DMS153 (cell line): ENCODE measurements at regions not wholly inside any gene's neighbourhood (a gene's known extent, or its start where the extent isn't known, plus 50 kb on each side); places are given as distances from the start of the nearest gene placed in this dataset.

Experiments
- DNase-seq: peaks from one replicate; lab custom pipeline; 2025; lab: John Stamatoyannopoulos, UW

GRCh38 chr19:31223740-31224534, 125.3 kb downstream of the TSHZ3 start:
- DNase-seq: no peak

- no peak for DNase-seq
These were observed 128.7 kb downstream of the TSHZ3 start for GRCh38 chr19:31220540-31220939.

DNA sequence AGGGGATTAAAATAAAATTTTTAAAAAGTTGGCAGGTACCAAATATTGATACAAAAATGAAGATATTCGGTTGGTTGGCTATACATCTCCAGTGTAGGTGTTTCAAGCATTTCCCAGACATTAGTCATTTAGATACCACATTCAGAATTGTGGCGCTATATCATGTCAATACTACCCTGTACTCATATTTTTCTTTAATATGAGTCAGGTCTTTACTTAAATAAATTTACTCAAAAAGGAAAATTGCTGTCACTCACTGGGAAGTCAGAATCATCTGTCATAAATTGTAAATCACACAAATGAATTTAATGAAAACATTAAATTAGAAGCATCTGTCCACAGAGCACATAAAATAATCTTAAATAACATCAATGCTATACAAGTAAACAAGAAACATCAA, 134.2 kb downstream of the TSHZ3 start:
- no peak for DNase-seq

- DNase-seq: no peak
These were observed 135.2 kb downstream of the TSHZ3 start for GRCh38 chr19:31214086-31214485.

GRCh38 chr19:31211088-31211487, 138.1 kb downstream of the TSHZ3 start:
- no peak for DNase-seq

DNA sequence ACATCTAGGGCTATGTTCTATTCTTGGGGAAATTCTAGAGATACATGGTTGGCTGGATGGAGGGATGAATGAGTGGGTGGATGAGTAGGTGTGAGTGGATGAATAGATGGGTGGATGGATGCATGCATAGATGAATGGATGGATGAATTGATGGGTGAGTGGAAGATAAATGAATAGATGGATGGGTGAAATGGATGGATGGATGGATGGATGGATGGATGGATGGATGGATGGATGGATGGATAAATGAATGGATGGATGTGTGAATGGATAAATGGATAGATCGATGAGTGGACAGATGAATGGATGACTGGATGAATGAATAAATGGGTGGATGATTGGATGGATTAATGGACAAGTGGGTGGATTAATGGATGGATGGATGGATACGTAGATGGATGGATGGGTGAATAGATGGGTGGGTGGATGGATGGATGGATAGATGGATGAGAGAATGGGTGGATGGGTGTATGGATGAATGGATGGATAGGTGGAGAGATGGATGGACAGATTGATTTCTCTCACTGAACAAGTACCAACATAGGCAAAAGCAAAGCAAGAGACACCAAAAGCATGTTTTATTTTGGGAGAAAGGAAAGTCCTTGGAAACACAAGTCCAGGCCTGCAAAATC, 143.2 kb downstream of the TSHZ3 start:
- no peak for DNase-seq

DNA sequence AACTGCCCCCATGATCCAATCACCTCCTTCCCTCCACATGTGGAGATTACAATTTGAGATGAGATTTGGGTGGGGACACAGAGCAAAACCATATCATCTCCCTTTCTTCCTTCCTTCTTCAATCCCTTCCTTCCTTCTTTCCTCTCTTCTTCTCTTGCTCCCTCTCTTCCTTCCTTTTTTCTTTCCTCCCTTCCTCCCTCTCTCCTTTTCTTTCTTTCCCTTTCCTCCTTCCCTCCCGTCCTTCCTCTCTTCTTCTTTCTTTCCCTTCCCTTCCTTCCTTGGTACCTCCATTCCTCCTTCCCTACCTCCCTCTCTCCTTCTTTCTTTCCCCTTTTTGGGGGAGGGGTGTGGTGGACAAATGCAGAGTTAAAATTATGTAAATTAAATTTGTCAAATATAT, 145.1 kb downstream of the TSHZ3 start:
- no peak for DNase-seq

DNA sequence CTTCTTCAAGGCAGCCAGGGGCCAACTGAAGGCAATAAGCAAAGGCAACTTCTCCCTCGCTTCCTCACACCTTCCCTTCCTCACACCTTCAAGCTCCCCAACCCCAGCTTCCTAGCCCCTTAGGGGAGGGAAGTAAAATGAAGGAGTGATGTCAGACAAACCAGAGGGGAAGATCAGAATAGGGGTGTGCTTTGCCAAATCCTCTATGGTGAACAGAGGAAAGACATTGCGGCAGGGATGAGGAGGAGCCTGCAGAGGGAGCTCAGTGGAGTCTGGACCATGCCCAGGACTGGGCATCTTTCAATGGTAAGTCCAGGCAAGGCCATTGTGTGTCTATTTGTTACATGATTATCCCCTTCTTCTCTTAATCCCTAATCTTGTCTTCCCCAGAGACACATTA, 164.0 kb downstream of the TSHZ3 start:
- no peak for DNase-seq

DNA sequence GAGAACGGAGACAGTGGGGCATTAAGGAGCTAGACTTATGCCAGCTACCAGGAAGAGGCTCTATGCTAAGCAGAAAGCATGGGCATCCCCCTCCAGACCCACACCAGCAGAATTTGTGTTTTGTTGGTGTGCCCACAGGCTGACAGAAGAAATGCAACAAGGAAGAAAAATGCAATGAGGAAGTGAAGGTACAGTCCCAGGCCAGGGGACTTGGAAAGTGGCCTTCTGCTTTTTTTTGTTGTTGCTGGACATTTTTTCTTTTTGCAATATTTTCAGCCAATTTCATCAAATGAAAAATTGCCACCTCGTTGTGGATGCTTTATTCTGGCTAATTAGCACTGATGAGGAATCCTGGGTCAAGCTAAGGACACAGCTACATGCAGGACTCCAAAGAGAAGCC, 167.7 kb downstream of the TSHZ3 start:
- no peak for DNase-seq

- no peak for DNase-seq
These were observed 168.3 kb downstream of the TSHZ3 start for GRCh38 chr19:31180907-31181306.

DNA sequence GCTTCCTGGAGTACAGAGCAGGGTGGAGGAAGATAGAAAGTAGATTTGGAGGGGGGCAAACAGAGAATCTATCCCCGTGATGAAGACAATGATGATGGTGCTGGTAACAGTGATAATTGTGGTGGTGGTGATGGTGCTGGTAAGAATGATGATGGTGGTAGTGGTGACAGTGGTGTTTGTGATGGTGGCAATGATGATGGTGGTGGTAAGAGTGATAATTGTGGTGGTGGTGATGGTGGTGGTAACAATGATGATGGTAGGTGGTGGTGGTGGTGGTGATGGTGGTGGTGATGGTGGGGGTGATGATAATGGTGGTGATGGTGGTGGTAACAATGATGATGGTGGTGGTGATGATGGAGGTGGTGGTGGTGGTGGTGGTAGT, 169.8 kb downstream of the TSHZ3 start:
- DNase-seq: no peak

DNA sequence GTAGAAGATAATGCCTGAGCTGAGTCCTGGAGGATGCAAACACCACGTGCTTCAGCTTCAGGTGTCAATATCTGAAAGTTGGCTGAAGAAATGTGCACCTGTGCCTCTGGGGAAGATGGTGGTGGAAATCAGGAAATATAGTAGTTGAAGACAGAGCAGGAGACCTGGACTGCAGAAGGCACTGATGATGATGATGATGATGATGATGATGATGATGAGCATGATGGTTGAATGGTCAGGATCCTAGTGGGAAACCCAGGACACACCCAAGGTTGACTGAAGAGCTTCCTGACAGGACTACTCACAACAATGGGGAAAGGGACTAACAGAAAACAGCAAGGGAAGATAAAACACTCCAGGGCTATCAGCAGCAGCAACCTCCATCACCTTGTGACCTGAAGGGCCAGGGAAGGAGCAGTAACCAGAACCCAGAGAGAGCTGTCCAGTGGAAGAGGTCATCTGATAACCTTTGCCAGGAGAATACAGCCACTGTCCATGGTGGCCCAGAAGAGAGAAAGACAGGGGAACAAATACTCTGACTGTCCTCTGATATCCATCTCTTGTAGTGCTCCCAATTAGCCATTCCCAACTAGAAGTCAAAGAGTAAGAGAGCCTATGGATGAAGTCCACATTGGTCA, 170.3 kb downstream of the TSHZ3 start:
- no peak for DNase-seq

- no peak for DNase-seq
These were observed 172.0 kb downstream of the TSHZ3 start for GRCh38 chr19:31177246-31177645.

GRCh38 chr19:31175564-31176348, 173.5 kb downstream of the TSHZ3 start:
- DNase-seq: no peak

DNA sequence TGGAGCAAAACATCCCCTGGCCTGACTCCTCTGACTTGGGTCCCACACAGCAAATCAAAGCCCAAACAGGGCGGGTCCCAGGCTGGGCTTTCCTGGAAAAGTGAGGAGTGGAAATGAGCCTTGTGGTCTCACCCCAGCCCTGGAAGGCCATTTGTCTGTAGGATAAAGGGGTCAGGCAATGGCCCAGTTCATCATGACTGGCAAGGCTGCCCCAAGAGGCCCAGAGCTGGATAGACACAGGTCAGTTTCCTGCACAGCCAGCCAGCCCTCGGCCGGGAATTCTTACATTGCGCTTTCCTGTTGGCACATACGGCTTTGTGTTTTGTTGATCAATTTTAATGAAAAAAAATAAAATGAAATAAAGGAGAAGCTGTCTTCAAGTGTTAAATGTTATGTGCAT, 174.3 kb downstream of the TSHZ3 start:
- no peak for DNase-seq

GRCh38 chr19:31173991-31174390, 175.2 kb downstream of the TSHZ3 start:
- DNase-seq: no peak

- no peak for DNase-seq
These were observed 177.3 kb downstream of the TSHZ3 start for GRCh38 chr19:31171936-31172335.

DNA sequence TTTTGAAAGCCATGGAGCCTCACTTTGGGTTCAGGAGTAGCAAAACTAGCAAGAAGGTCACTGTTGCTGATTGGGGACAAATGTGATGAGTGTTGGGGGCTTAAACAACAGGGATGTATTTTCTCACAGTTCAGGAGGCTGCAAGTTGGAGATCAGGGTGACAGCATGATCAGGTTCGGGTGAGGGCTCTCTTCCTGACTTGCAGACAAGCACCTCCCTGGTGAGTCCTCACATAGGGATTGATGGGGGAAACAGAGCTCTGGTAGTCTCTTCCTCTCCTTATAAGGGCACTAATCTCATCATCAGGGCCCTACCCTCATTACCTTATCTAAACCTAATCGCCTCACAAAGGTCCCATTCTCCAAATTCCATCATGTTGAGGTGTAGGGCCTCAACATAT, 179.2 kb downstream of the TSHZ3 start:
- DNase-seq: no peak

- DNase-seq: no peak
These were observed 181.1 kb downstream of the TSHZ3 start for GRCh38 chr19:31168106-31168625.

DNA sequence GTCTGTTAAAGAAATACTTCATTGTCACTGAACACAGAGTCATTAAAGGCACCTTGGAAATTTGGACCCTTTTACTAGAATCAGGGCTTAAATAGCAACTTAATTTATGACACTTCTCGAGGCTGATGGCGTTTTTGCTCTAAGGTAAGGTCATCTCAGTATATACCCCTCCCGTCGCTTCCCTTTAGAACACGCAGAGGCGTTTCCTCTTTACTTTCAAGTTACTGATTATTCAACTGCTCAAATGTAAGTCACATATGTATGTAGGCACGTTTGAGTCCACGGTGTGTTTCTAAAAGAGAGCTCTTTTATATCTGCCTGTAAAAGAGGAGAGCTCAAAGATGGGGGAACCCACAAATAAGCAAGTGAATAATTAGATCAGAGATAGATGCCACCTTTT, 181.5 kb downstream of the TSHZ3 start:
- DNase-seq: no peak

GRCh38 chr19:31166206-31166605, 183.0 kb downstream of the TSHZ3 start:
- no peak for DNase-seq

DNA sequence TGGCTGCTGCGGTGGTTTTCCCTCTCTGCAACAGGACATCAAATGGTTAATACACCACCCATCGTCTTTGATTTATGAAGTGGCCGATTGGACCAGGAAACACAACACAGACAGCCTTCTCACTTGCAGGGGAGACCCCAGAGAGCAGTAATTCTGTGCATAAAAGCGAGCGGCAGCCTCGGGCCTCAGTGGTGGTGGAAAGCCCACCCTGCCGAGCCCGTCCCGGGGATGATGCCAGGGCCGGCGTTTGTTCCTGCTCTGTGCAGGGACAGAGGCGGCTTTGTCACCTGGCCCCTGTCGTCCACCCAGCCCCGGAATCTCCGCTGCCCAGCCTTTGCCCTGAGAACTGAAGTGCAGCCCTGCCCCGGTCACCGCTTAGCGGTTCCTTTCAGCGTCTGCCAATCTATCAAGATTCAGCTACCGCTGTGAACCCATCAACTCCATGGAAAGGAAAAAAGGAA, 184.4 kb downstream of the TSHZ3 start:
- DNase-seq: no peak
